GM12872 (cell line): ENCODE measurements at regions not wholly inside any gene's neighbourhood (a gene's known extent, or its start where the extent isn't known, plus 50 kb on each side); places are given as distances from the start of the nearest gene placed in this dataset.

ENCODE experiments used
- CTCF ChIP-seq: IDR thresholded peaks from 3 replicates; pipeline ENCODE4 v1.5.1; 2011; ENCODE audit warnings: low read depth, mild to moderate bottlenecking, low read length, moderate library complexity; ENCODE audit not compliant: insufficient read depth

DNA sequence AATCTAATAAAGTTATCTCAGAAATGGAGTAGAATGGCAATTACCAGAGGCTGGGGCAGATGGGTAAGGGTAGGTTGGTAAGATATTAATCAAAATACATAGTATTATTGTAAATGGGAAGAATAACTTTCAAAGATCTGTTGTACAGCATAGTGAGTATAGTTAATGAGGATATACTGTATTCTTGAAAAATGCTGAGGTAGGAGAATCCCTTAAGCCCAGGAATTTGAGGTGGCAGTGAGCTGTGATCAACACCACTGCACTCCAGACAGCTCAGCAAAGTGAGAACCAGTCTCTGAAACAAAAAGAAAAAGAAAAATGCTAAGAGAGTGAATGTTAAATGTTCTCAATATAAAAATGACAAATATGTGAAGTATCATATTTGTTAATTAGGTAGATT, 1033.7 kb downstream of the KCNT2 start:
- no peak for TF ChIP-seq CTCF

DNA sequence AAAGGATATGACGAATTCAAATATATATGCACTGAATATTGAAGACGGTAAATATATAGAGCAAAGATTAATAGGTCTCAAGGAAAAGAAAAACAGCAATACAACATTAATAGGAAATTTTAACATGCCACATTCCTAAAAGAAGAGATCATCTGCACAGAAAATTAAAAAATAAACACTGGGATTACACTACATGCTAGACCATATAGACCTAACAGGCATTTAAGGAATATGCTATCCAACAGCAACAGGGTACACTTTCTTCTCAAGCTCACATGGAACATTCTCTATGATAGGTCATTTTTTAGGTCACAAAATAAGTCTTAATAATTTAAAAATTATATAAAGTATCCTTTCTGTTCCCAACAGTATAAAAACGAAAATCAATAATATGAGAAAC, 1038.3 kb downstream of the KCNT2 start:
- TF ChIP-seq CTCF: no peak

DNA sequence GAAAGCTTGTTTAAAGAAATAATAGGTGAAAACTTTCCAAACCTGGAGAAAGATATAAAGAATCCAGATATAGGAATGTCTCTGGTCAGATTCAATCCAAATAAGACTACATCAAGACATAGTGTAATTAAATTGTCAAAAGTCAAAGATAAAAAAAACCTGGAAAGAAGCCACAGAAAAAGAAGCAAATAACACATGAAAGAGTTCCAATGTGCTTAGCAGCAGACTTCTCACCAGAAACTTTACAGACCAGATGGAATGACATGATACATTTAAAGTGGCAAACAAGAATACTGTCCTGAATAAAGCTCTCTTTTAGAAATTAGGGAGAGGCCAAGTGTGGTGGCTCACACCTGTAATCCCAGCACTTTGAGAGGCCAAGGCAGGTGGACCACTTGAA, 1039.9 kb downstream of the KCNT2 start:
- no peak for TF ChIP-seq CTCF

DNA sequence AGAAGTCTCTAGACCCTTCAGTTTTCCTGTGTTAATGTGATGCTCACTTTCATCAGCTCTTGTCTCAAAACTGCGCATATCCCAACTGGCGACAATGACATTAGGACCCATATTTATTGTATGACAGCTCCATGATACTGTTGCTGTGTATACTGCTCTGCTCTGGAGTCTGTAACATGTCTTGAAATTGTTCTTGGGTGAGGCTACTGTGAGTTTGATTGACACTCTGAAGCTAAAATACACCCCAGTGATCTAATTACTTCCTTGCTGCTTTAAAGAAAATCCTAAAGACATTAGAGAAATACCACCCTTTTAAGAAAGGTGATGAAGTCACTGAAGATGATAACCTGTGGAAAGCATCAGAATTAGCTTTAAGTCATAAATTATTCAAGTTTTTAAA, 1046.2 kb downstream of the KCNT2 start:
- TF ChIP-seq CTCF: no peak

DNA sequence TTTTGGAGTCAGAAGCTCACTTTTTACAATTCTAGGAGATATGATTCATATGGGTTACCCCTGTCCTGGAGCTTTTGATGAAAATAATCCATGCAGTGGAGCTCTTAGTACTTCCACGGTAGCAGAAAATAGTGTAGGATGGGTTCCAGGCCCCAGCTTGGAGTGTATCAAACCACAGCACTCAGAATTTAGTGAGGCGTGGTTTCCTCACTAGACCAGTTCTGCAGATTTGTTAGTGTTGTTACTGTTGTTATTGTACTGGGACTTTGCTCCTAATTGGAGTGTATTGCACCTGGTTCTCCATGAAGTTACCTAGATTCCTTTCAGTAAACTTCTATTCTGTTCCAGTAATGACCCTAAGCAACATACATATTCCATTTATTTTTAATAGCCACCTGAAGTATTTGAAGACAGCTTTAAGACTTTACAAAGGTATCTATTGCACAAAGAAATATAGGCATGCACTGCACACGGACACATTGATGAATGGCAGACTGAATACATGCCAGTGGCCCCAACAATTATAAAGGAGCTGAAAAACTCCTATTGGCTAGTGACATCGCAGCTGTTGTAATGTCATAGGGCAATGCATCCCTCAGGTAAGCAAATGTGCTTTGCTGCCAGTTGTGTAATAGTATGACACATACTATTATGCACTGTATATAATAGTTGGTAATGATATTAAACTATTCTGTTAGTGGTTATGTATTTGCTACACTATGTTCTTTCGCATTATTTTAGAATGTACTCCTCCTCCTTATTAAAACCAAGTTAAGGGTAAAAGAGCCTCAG, 1058.0 kb downstream of the KCNT2 start:
- no peak for TF ChIP-seq CTCF

GRCh38 chr1:195530961-195531360, 1077.3 kb downstream of the KCNT2 start:
- TF ChIP-seq CTCF: no peak

- no peak for TF ChIP-seq CTCF
Observed at GRCh38 chr1:195529881-195530280, 1078.4 kb downstream of the KCNT2 start.
